Nephron progenitor cell (in vitro differentiated cells): ENCODE measurements at regions not wholly inside any gene's neighbourhood (a gene's known extent, or its start where the extent isn't known, plus 50 kb on each side); places are given as distances from the start of the nearest gene placed in this dataset.

Experiments
- DNase-seq: peaks from one replicate; pipeline ENCODE4 v3.0.0; 2021
- H3K27ac Mint-ChIP-seq: 2 replicates; pipeline ENCODE4 v1.8.0; 2021; ENCODE audit warnings: mild to moderate bottlenecking, moderate library complexity, mixed read lengths
- H3K27me3 Mint-ChIP-seq: 2 replicates; pipeline ENCODE4 v1.8.0; 2021; ENCODE audit warnings: mild to moderate bottlenecking, low read depth, mixed read lengths; ENCODE audit not compliant: poor library complexity
- H3K36me3 Mint-ChIP-seq: 2 replicates; pipeline ENCODE4 v1.8.0; 2021; ENCODE audit warnings: low read depth, mixed read lengths
- H3K4me1 Mint-ChIP-seq: 2 replicates; pipeline ENCODE4 v1.8.0; 2021; ENCODE audit warnings: mixed read lengths
- H3K4me3 Mint-ChIP-seq: 2 replicates; pipeline ENCODE4 v1.8.0; 2021; ENCODE audit warnings: mild to moderate bottlenecking, moderate library complexity, mixed read lengths
- H3K9me3 Mint-ChIP-seq: 2 replicates; pipeline ENCODE4 v1.8.0; 2021; ENCODE audit warnings: mild to moderate bottlenecking, moderate library complexity, mixed read lengths
- TF ChIP-seq, protein P1 (sequence below): fragments of 200-600 bp; sonication (generic); IDR thresholded peaks from 2 replicates; pipeline ENCODE4 v1.5.0; 2021; ENCODE audit warnings: antibody characterized with exemption

- Mint-ChIP-seq H3K4me3 (peak overlapping the region; percentile 18), H3K36me3 (no peaks in the 10 kb centered on the region), H3K27ac (peak overlapping the region; percentile 70), H3K4me1 (peaks cover 37% of the 10 kb centered on the region), H3K27me3 (no peaks in the 10 kb centered on the region), H3K9me3 (no peaks in the 10 kb centered on the region)
- TF ChIP-seq, protein P1, sequence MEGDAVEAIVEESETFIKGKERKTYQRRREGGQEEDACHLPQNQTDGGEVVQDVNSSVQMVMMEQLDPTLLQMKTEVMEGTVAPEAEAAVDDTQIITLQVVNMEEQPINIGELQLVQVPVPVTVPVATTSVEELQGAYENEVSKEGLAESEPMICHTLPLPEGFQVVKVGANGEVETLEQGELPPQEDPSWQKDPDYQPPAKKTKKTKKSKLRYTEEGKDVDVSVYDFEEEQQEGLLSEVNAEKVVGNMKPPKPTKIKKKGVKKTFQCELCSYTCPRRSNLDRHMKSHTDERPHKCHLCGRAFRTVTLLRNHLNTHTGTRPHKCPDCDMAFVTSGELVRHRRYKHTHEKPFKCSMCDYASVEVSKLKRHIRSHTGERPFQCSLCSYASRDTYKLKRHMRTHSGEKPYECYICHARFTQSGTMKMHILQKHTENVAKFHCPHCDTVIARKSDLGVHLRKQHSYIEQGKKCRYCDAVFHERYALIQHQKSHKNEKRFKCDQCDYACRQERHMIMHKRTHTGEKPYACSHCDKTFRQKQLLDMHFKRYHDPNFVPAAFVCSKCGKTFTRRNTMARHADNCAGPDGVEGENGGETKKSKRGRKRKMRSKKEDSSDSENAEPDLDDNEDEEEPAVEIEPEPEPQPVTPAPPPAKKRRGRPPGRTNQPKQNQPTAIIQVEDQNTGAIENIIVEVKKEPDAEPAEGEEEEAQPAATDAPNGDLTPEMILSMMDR = no peak
- no peak for DNase-seq
These were observed 639.6 kb downstream of the IRS1 start for GRCh38 chr2:226159875-226160479.

- peak overlapping the region; percentile 43 for H3K27ac Mint-ChIP-seq
- H3K27me3 Mint-ChIP-seq = no peaks in the 10 kb centered on the region
- no peak for DNase-seq
- H3K36me3 Mint-ChIP-seq = no peaks in the 10 kb centered on the region
- peak overlapping the region; percentile 12 for H3K4me3 Mint-ChIP-seq
- TF ChIP-seq, protein P1 = no peak
- no peaks in the 10 kb centered on the region for H3K9me3 Mint-ChIP-seq
- H3K4me1 Mint-ChIP-seq = peaks cover 47% of the 10 kb centered on the region
These were observed 640.7 kb downstream of the IRS1 start for GRCh38 chr2:226158940-226159339.

GRCh38 chr2:226158229-226158628 lies 641.4 kb downstream of the IRS1 start:
- TF ChIP-seq, protein P1 = no peak
- no peak for DNase-seq
- no peaks in the 10 kb centered on the region for H3K36me3 Mint-ChIP-seq
- no peak overlapping the region for H3K27ac Mint-ChIP-seq
- H3K27me3 Mint-ChIP-seq = no peaks in the 10 kb centered on the region
- H3K4me1 Mint-ChIP-seq = peaks cover 50% of the 10 kb centered on the region
- H3K4me3 Mint-ChIP-seq = no peak overlapping the region
- no peaks in the 10 kb centered on the region for H3K9me3 Mint-ChIP-seq

GRCh38 chr2:226155093-226155875 lies 644.3 kb downstream of the IRS1 start:
- H3K27ac Mint-ChIP-seq = peak overlapping the region; percentile 80
- H3K4me3 Mint-ChIP-seq = no peak overlapping the region

DNA sequence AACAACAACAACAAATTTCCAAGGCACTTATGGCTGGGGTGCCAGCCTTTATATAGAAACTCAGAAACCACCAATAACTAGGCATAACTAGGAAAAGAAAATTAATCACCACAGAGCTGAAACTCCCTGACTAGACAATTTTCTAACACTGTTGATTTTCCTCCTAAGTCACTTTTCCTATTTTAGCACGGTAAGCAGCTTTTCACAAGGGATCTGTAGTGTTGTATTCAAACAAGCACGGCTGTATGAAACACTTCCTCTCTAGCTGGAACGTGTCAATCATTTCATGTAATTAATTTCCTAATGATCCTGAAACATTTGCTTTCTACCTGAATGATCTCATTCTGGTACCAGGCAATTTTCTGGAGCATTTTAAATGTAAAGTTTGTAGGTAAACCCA lies 645.0 kb downstream of the IRS1 start:
- H3K27me3 Mint-ChIP-seq = no peaks in the 10 kb centered on the region
- H3K4me3 Mint-ChIP-seq = no peak overlapping the region

More at GRCh38 chr2:226155093-226155875, 644.3 kb downstream of the IRS1 start:
- Mint-ChIP-seq H3K36me3 (no peaks in the 10 kb centered on the region), H3K27me3 (no peaks in the 10 kb centered on the region), H3K4me1 (peaks cover 48% of the 10 kb centered on the region), H3K9me3 (no peaks in the 10 kb centered on the region)
- DNase-seq = no peak
- TF ChIP-seq, protein P1 = no peak

More for the DNA sequence above, 645.0 kb downstream of the IRS1 start:
- H3K4me1 Mint-ChIP-seq = peaks cover 41% of the 10 kb centered on the region
- TF ChIP-seq, protein P1 = no peak
- no peak overlapping the region for H3K27ac Mint-ChIP-seq
- DNase-seq = no peak
- no peaks in the 10 kb centered on the region for H3K36me3 Mint-ChIP-seq
- H3K9me3 Mint-ChIP-seq = no peaks in the 10 kb centered on the region
